Liver (tissue), 3 donors: ENCODE measurements at regions not wholly inside any gene's neighbourhood (a gene's known extent, or its start where the extent isn't known, plus 50 kb on each side); places are given as distances from the start of the nearest gene placed in this dataset.

ENCODE experiments used
- ATF3 ChIP-seq: IDR thresholded peaks from 2 replicates; pipeline ENCODE4 v1.6.1; 2016; ENCODE audit warnings: antibody characterized with exemption
- CTCF ChIP-seq: fragments of 150-350 bp; IDR thresholded peaks from 2 replicates; pipeline ENCODE4 v1.5.1; 2017; ENCODE audit warnings: improper control_type of control experiment, low read depth, low read length; ENCODE audit not compliant: missing input control
- FOXA2 ChIP-seq: IDR thresholded peaks from 2 replicates; pipeline ENCODE4 v1.6.1; 2016; ENCODE audit warnings: antibody characterized with exemption
- GABPA ChIP-seq, 2 donors: IDR thresholded peaks in 1 of 2; conservative IDR thresholded peaks in 1 of 2; 2 replicates each; pipeline ENCODE4 v1.6.1; 2016; ENCODE audit warnings: antibody characterized with exemption in 2 of 2, mild to moderate bottlenecking in 1 of 2, moderate library complexity in 1 of 2
- JUND ChIP-seq, 2 donors: IDR thresholded peaks; 2 replicates each; pipeline ENCODE4 v1.6.1; 2016; ENCODE audit warnings: antibody characterized with exemption in 2 of 2
- NR2F2 ChIP-seq: IDR thresholded peaks from 2 replicates; pipeline ENCODE4 v1.6.1; 2016; ENCODE audit warnings: antibody characterized with exemption
- RAD21 ChIP-seq, 2 donors: IDR thresholded peaks; 2 replicates each; pipeline ENCODE4 v1.6.1; 2016; ENCODE audit warnings: antibody characterized with exemption in 2 of 2, mild to moderate bottlenecking in 2 of 2
- REST ChIP-seq: IDR thresholded peaks from 2 replicates; pipeline ENCODE4 v1.6.1; 2016; ENCODE audit warnings: antibody characterized with exemption, mild to moderate bottlenecking
- SP1 ChIP-seq: IDR thresholded peaks from 2 replicates; pipeline ENCODE4 v1.6.1; 2018; ENCODE audit warnings: antibody characterized with exemption, mild to moderate bottlenecking
- TAF1 ChIP-seq: conservative IDR thresholded peaks from 2 replicates; pipeline ENCODE4 v1.6.1; 2016; ENCODE audit warnings: antibody characterized with exemption, mild to moderate bottlenecking
- donor health status: healthy.
- donor health status: healthy.

GRCh38 chr2:19426144-19426543 lies 67.7 kb upstream of the OSR1 start:
- TF ChIP-seq CTCF = no peak
- no peak for TF ChIP-seq GABPA (IDR thresholded peaks at IDR 0.05 in 1 of 2, conservative IDR thresholded peaks at IDR 0.05 in 1 of 2)
- TF ChIP-seq RAD21 (IDR thresholded peaks at IDR 0.05) = no peak
- no peak for TF ChIP-seq NR2F2
- TF ChIP-seq ATF3 = no peak
- no peak for TF ChIP-seq TAF1
- no peak for TF ChIP-seq FOXA2
- TF ChIP-seq SP1 = no peak
- TF ChIP-seq REST = no peak
- no peak for TF ChIP-seq JUND (IDR thresholded peaks at IDR 0.05)
